A673 (cell line): ENCODE measurements at regions not wholly inside any gene's neighbourhood (a gene's known extent, or its start where the extent isn't known, plus 50 kb on each side); places are given as distances from the start of the nearest gene placed in this dataset.
A peak's percentile ranks its signal among the peaks of the same experiment; 100 is the strongest.

Experiments
- BruUV-seq: library from RNA; stranded (reverse); fragments of 400-500 nt; replicated peaks from 2 replicates; lab custom pipeline; 2021; lab: Mats Ljungman, UMichigan
- CTCF ChIA-PET: fragments of 300-600 bp; sonication (Branson Sonifier 250); formaldehyde crosslinking; loops from one replicate; lab custom pipeline; 2022; ENCODE audit warnings: antibody characterized with exemption; lab: Charles Lee
- POLR2A ChIA-PET: fragments of 300-600 bp; sonication (Branson Sonifier 250); formaldehyde crosslinking; loops from one replicate; lab custom pipeline; 2022; ENCODE audit warnings: antibody characterized with exemption; ENCODE audit not compliant: low non-redundant PET; lab: Charles Lee
- DNase-seq: peaks from one replicate; pipeline ENCODE4 v3.0.0-alpha.2; 2015; ENCODE audit warnings: low spot score
- H3K27ac ChIP-seq: fragments of 200-600 bp; sonication (generic); 2 replicates; pipeline ENCODE4 v1.5.1; 2016; ENCODE audit warnings: mixed run types, low read depth, mild to moderate bottlenecking, mixed read lengths, antibody characterized with exemption, low read length; ENCODE audit not compliant: poor library complexity, severe bottlenecking
- H3K27me3 ChIP-seq: fragments of 200-600 bp; sonication (generic); replicated peaks from 2 replicates; pipeline ENCODE4 v1.6.1; 2017; ENCODE audit warnings: mixed run types, low read depth, mild to moderate bottlenecking, mixed read lengths, antibody characterized with exemption, low read length; ENCODE audit not compliant: insufficient read depth, poor library complexity
- H3K36me3 ChIP-seq: fragments of 200-600 bp; sonication (generic); 2 replicates; pipeline ENCODE4 v1.6.1; 2016; ENCODE audit warnings: mixed run types, mild to moderate bottlenecking, mixed read lengths, antibody characterized with exemption, low read length; ENCODE audit not compliant: insufficient read depth, poor library complexity, severe bottlenecking
- H3K4me1 ChIP-seq: fragments of 200-600 bp; sonication (generic); 2 replicates; pipeline ENCODE4 v1.6.1; 2017; ENCODE audit warnings: mixed run types, mild to moderate bottlenecking, mixed read lengths, antibody characterized with exemption, low read length; ENCODE audit not compliant: insufficient read depth, poor library complexity, severe bottlenecking
- H3K4me3 ChIP-seq: fragments of 200-600 bp; sonication (generic); 2 replicates; pipeline ENCODE4 v1.5.1; 2016; ENCODE audit warnings: low read depth, mixed run types, mild to moderate bottlenecking, mixed read lengths, low read length; ENCODE audit not compliant: poor library complexity, severe bottlenecking
- H3K9me3 ChIP-seq: fragments of 200-600 bp; sonication (generic); 2 replicates; pipeline ENCODE4 v1.6.1; 2016; ENCODE audit warnings: mixed run types, low read depth, mild to moderate bottlenecking, mixed read lengths, antibody characterized with exemption, low read length; ENCODE audit not compliant: poor library complexity, severe bottlenecking
- CTCF ChIP-seq: fragments of 300-800, 200-600 bp; sonication (generic); conservative IDR thresholded peaks from 2 replicates; pipeline ENCODE4 v1.5.1; 2017; ENCODE audit warnings: low read depth, mild to moderate bottlenecking, antibody characterized with exemption, low read length, moderate library complexity, mixed read lengths
- EZH2 ChIP-seq: fragments of 200-600 bp; sonication (generic); IDR thresholded peaks from 2 replicates; pipeline ENCODE4 v1.6.1; 2017; ENCODE audit warnings: borderline replicate concordance, low read depth, mild to moderate bottlenecking, mixed read lengths, antibody characterized with exemption, low read length; ENCODE audit not compliant: poor library complexity, severe bottlenecking
- intact Hi-C: fragments of 100-400 bp; cut with micrococcal nuclease; formaldehyde crosslinking; loops from one replicate; pipeline ENCODE4 v1.10.0; 2022; ENCODE audit not compliant: unreplicated experiment

GRCh38 chr7:117974891-117975290, 101.7 kb upstream of the CTTNBP2 start:
- H3K36me3 ChIP-seq = no peaks in the 10 kb centered on the region
- H3K9me3 ChIP-seq = peaks cover 2% of the 10 kb centered on the region
- CTCF ChIA-PET = no interaction called here
- intact Hi-C loops = loop anchor here (5.0 kb wide), 4 partner anchors 77 to 222 kb away; partner anchors contain the start of gene CTTNBP2
- no TSS peak for BruUV-seq
- POLR2A ChIA-PET = no interaction called here
- peaks cover 59% of the 10 kb centered on the region for H3K4me1 ChIP-seq
- no peak for TF ChIP-seq EZH2
- no peak for TF ChIP-seq CTCF
- no peaks in the 10 kb centered on the region for H3K27me3 ChIP-seq
- peak; percentile 80 for DNase-seq
- no peak overlapping the region for H3K4me3 ChIP-seq
- H3K27ac ChIP-seq = peak overlapping the region; percentile 55

- TF ChIP-seq CTCF (no peak), EZH2 (no peak)
- ChIA-PET POLR2A (no interaction called here), CTCF (no interaction called here)
- peak; percentile 74 for DNase-seq
- BruUV-seq = no TSS peak
- Histone ChIP-seq H3K4me1 (peaks cover 59% of the 10 kb centered on the region), H3K27me3 (no peaks in the 10 kb centered on the region), H3K4me3 (no peak overlapping the region), H3K36me3 (no peaks in the 10 kb centered on the region), H3K27ac (peak overlapping the region; percentile 55), H3K9me3 (no peaks in the 10 kb centered on the region)
- intact Hi-C loops = loop anchor here (5.0 kb wide), 1 partner anchor 77 kb away; no protein-coding TSS in a partner anchor
Measured at GRCh38 chr7:117975476-117975875, 102.2 kb upstream of the CTTNBP2 start.

GRCh38 chr7:117979954-117980497, 106.8 kb upstream of the CTTNBP2 start:
- H3K36me3 ChIP-seq = no peaks in the 10 kb centered on the region
- intact Hi-C loops = loop anchor here (5.0 kb wide), 1 partner anchor 72 kb away; no protein-coding TSS in a partner anchor
- H3K4me3 ChIP-seq = no peak overlapping the region
- no peak for DNase-seq
- H3K27ac ChIP-seq = no peak overlapping the region
- BruUV-seq = no TSS peak
- ChIA-PET POLR2A (no interaction called here), CTCF (no interaction called here)
- H3K4me1 ChIP-seq = peaks cover 45% of the 10 kb centered on the region
- no peaks in the 10 kb centered on the region for H3K27me3 ChIP-seq
- H3K9me3 ChIP-seq = no peaks in the 10 kb centered on the region
- TF ChIP-seq EZH2 = no peak
